Midbrain (tissue), 1 donor: ENCODE measurements at regions not wholly inside any gene's neighbourhood (a gene's known extent, or its start where the extent isn't known, plus 50 kb on each side); places are given as distances from the start of the nearest gene placed in this dataset.
"Not testable (repeated sequence)": the region's sequence is repeated elsewhere in the genome, so short reads cannot be mapped to it uniquely, and the experiment has no call there.

Experiments
- DNase-seq: peaks from one replicate; lab custom pipeline; 2025; lab: John Stamatoyannopoulos, UW

- no peak for DNase-seq
These were observed 1094.0 kb downstream of the FSCB start for GRCh38 chr14:43413084-43413483.

GRCh38 chr14:43411841-43412240 is 1095.2 kb downstream of the FSCB start:
- DNase-seq, result no peak

GRCh38 chr14:43410631-43411030 is 1096.5 kb downstream of the FSCB start:
- DNase-seq, result no peak

GRCh38 chr14:43408472-43408871 is 1098.6 kb downstream of the FSCB start:
- no peak for DNase-seq

GRCh38 chr14:43407706-43408105 is 1099.4 kb downstream of the FSCB start:
- DNase-seq, result no peak

- no peak for DNase-seq
These were observed 1100.2 kb downstream of the FSCB start for GRCh38 chr14:43406931-43407330.

- no peak for DNase-seq
These were observed 1107.8 kb downstream of the FSCB start for GRCh38 chr14:43399289-43399688.

- DNase-seq, result not testable (repeated sequence)
These were observed 1136.6 kb downstream of the FSCB start for GRCh38 chr14:43370565-43370896.

GRCh38 chr14:43369710-43370564 is 1137.1 kb downstream of the FSCB start:
- no peak for DNase-seq

GRCh38 chr14:43362586-43362985 is 1144.5 kb downstream of the FSCB start:
- no peak for DNase-seq

- no peak for DNase-seq
These were observed 1145.3 kb downstream of the FSCB start for GRCh38 chr14:43361751-43362150.

GRCh38 chr14:43360239-43360638 is 1146.8 kb downstream of the FSCB start:
- no peak for DNase-seq

- DNase-seq, result no peak
These were observed 1147.8 kb downstream of the FSCB start for GRCh38 chr14:43359317-43359716.

- DNase-seq, result no peak
These were observed 1150.0 kb downstream of the FSCB start for GRCh38 chr14:43356979-43357545.

- DNase-seq, result no peak
These were observed 1150.7 kb downstream of the FSCB start for GRCh38 chr14:43356382-43356781.

GRCh38 chr14:43341921-43342320 is 1165.2 kb downstream of the FSCB start:
- DNase-seq, result no peak

GRCh38 chr14:43338713-43339112 is 1168.4 kb downstream of the FSCB start:
- DNase-seq, result no peak

GRCh38 chr14:43336351-43336750 is 1170.7 kb downstream of the FSCB start:
- no peak for DNase-seq

- not testable (repeated sequence) for DNase-seq
These were observed 1180.3 kb downstream of the FSCB start for GRCh38 chr14:43326501-43327407.

GRCh38 chr14:43316427-43316826 is 1190.7 kb downstream of the FSCB start:
- DNase-seq, result no peak

GRCh38 chr14:43313719-43314118 is 1193.4 kb downstream of the FSCB start:
- no peak for DNase-seq

- DNase-seq, result no peak
These were observed 1198.5 kb downstream of the FSCB start for GRCh38 chr14:43308421-43309110.
